ENCODE measurements at regions not wholly inside any gene's neighbourhood (a gene's known extent, or its start where the extent isn't known, plus 50 kb on each side); places are given as distances from the start of the nearest gene placed in this dataset.

GRCh38 chr2:15820927-15821326 lies 119.4 kb upstream of the MYCN start:
- no peaks in the 10 kb centered on the region for H3K4me1 ChIP-seq (ENCODE audit: control insufficient read depth, insufficient read depth, low read length)
- ChIA-PET CTCF (interaction anchor here (0.8 kb wide), 1 partner anchor 183 kb away, joined by 3 read pairs; no protein-coding TSS in a partner anchor), POLR2A (no interaction called here)
- H3K4me3 ChIP-seq (ENCODE audit: low read depth, low read length): no peak overlapping the region
- TF ChIP-seq ZNF621 (tag by site-specific recombination; IDR thresholded peaks at IDR 0.05) (no peak), ZNF202 (tag by site-specific recombination; IDR thresholded peaks at IDR 0.05; ENCODE audit: borderline replicate concordance) (no peak), ZNF843 (tag by site-specific recombination; IDR thresholded peaks at IDR 0.05) (no peak), TRIM28 (IDR thresholded peaks at IDR 0.05; ENCODE audit: borderline replicate concordance, low read length) (no peak), ZBTB26 (tag by site-specific recombination; optimal IDR thresholded peaks at IDR 0.05) (no peak), PRDM4 (tag by site-specific recombination; IDR thresholded peaks at IDR 0.05) (no peak), ZBTB48 (tag by site-specific recombination; IDR thresholded peaks at IDR 0.05) (no peak), PRDM6 (tag by site-specific recombination; IDR thresholded peaks at IDR 0.05) (no peak), ZBTB10 (tag by site-specific recombination; IDR thresholded peaks at IDR 0.05) (no peak), ZIC2 (tag by site-specific recombination; IDR thresholded peaks at IDR 0.05) (no peak)
- H3K36me3 ChIP-seq (ENCODE audit: control insufficient read depth in 2 of 2, insufficient read depth in 1 of 2, low read length in 2 of 2): no peaks in the 10 kb centered on the region
- no peak overlapping the region for H3K27ac ChIP-seq (ENCODE audit: extremely low read depth, low read depth, low read length)
- no peaks in the 10 kb centered on the region for H3K9me3 ChIP-seq (ENCODE audit: control insufficient read depth, insufficient read depth, low read depth, low read length)

- ChIA-PET POLR2A (no interaction called here), CTCF (interaction anchor here (0.6 kb wide), 1 partner anchor 1362 kb away, joined by 3 read pairs; no protein-coding TSS in a partner anchor)
- Histone ChIP-seq H3K36me3 (ENCODE audit: control insufficient read depth in 2 of 2, insufficient read depth in 1 of 2, low read length in 2 of 2) (no peaks in the 10 kb centered on the region), H3K4me3 (ENCODE audit: low read depth, low read length) (no peak overlapping the region), H3K27ac (ENCODE audit: extremely low read depth, low read depth, low read length) (no peak overlapping the region), H3K9me3 (ENCODE audit: control insufficient read depth, insufficient read depth, low read depth, low read length) (no peaks in the 10 kb centered on the region), H3K4me1 (ENCODE audit: control insufficient read depth, insufficient read depth, low read length) (no peaks in the 10 kb centered on the region)
- TF ChIP-seq ZNF692 (tag by site-specific recombination; IDR thresholded peaks at IDR 0.05) (no peak), ZNF155 (tag by site-specific recombination; IDR thresholded peaks at IDR 0.05) (no peak), SETDB1 (IDR thresholded peaks at IDR 0.05; ENCODE audit: insufficient read length, low read length) (no peak), ZBTB6 (tag by site-specific recombination; IDR thresholded peaks at IDR 0.05) (no peak), ZNF302 (tag by site-specific recombination; IDR thresholded peaks at IDR 0.05; ENCODE audit: low read depth) (no peak), ZNF148 (tag by site-specific recombination; IDR thresholded peaks at IDR 0.05; ENCODE audit: borderline replicate concordance) (no peak), ZNF37A (tag by site-specific recombination; IDR thresholded peaks at IDR 0.05) (no peak), ZNF580 (tag by site-specific recombination; IDR thresholded peaks at IDR 0.05) (no peak), ZNF211 (tag by site-specific recombination; IDR thresholded peaks at IDR 0.05; ENCODE audit: low read depth) (no peak)
These were observed 118.0 kb upstream of the MYCN start for GRCh38 chr2:15822151-15823044.
